Peyer's patch (tissue), 4 donors: ENCODE measurements at regions not wholly inside any gene's neighbourhood (a gene's known extent, or its start where the extent isn't known, plus 50 kb on each side); places are given as distances from the start of the nearest gene placed in this dataset.

Source experiments
- POLR2A ChIP-seq, 2 donors: fragments of 450-650 bp; IDR thresholded peaks; one replicate each; pipeline ENCODE4 v1.5.1; 2017; ENCODE audit warnings: antibody characterized with exemption in 2 of 2, mild to moderate bottlenecking in 2 of 2, moderate library complexity in 2 of 2
- TF ChIP-seq, protein P1 (sequence below), 6 experiments: fragments of 450-650 bp in 4 of 6; fragments of 200-600 bp in 2 of 6; sonication (generic) in 1 of 6; IDR thresholded peaks; one replicate each; pipeline ENCODE4 v1.5.1; 2017 to 2019; ENCODE audit warnings: antibody characterized with exemption in 6 of 6, mild to moderate bottlenecking in 3 of 6, moderate library complexity in 1 of 6

DNA sequence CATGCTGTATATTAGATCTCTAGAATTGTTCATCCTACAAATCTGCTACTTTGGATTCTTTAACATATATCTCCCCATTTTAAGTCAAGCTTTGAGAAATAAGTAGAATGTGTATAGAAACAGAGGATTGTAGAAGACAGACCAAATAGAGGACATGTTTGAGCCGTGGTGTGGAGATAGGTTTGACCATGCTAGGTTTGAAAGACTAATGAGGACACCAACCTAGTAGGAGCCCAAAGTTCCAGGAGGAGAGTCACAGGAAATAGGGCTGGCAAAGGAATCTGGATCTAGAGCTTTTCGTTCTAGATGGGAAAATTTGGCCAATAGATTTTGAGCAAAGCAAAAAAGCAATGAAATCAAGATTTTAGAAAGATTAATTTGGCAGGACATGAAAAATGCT lies 60.5 kb upstream of the TBX20 start:
- TF ChIP-seq, protein P1, sequence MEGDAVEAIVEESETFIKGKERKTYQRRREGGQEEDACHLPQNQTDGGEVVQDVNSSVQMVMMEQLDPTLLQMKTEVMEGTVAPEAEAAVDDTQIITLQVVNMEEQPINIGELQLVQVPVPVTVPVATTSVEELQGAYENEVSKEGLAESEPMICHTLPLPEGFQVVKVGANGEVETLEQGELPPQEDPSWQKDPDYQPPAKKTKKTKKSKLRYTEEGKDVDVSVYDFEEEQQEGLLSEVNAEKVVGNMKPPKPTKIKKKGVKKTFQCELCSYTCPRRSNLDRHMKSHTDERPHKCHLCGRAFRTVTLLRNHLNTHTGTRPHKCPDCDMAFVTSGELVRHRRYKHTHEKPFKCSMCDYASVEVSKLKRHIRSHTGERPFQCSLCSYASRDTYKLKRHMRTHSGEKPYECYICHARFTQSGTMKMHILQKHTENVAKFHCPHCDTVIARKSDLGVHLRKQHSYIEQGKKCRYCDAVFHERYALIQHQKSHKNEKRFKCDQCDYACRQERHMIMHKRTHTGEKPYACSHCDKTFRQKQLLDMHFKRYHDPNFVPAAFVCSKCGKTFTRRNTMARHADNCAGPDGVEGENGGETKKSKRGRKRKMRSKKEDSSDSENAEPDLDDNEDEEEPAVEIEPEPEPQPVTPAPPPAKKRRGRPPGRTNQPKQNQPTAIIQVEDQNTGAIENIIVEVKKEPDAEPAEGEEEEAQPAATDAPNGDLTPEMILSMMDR (IDR thresholded peaks at IDR 0.05), result no peak
- no peak for TF ChIP-seq POLR2A (IDR thresholded peaks at IDR 0.05)
